Caco-2 (cell line): ENCODE measurements at regions not wholly inside any gene's neighbourhood (a gene's known extent, or its start where the extent isn't known, plus 50 kb on each side); places are given as distances from the start of the nearest gene placed in this dataset.

ENCODE experiments used
- BruUV-seq: library from RNA; stranded (reverse); fragments of 400-500 nt; replicated peaks from 2 replicates; lab custom pipeline; 2021; lab: Mats Ljungman, UMichigan
- CTCF ChIA-PET: fragments of 300-600 bp; sonication (Branson Sonifier 250); formaldehyde crosslinking; loops from one replicate; lab custom pipeline; 2022; ENCODE audit warnings: antibody characterized with exemption; lab: Charles Lee
- POLR2A ChIA-PET: fragments of 300-600 bp; sonication (Branson Sonifier 250); formaldehyde crosslinking; loops from one replicate; lab custom pipeline; 2022; ENCODE audit warnings: antibody characterized with exemption; lab: Charles Lee
- DNase-seq, 2 experiments: peaks; one replicate each; pipeline versions ENCODE4 v3.0.0 to v3.0.0-alpha.2; 2020 to 2022
- H3K27me3 ChIP-seq: replicated peaks from 2 replicates; pipeline ENCODE4 v1.6.0; 2011; ENCODE audit warnings: low read length; ENCODE audit not compliant: control insufficient read depth, insufficient read depth
- H3K36me3 ChIP-seq: 2 replicates; pipeline ENCODE4 v1.5.1; 2011; ENCODE audit warnings: low read length; ENCODE audit not compliant: control insufficient read depth, insufficient read depth
- H3K4me1 ChIP-seq: fragments of 250-450 bp; sonication (Bioruptor Pico); 2 replicates; pipeline ENCODE4 v1.5.1; 2020; ENCODE audit warnings: mild to moderate bottlenecking
- H3K4me3 ChIP-seq: 2 replicates; pipeline ENCODE4 v1.5.1; 2011; ENCODE audit warnings: low read depth, mild to moderate bottlenecking, control low read depth, low read length
- H3K9me3 ChIP-seq: fragments of 250-450 bp; sonication (Bioruptor Pico); 2 replicates; pipeline ENCODE4 v1.5.1; 2020; ENCODE audit warnings: mild to moderate bottlenecking, moderate library complexity
- H3K27ac Mint-ChIP-seq: one replicate; pipeline ENCODE4 v1.8.0; 2022; ENCODE audit warnings: mixed read lengths; ENCODE audit not compliant: unreplicated experiment
- H3K27me3 Mint-ChIP-seq: one replicate; pipeline ENCODE4 v1.8.0; 2022; ENCODE audit warnings: mixed read lengths; ENCODE audit not compliant: insufficient read depth, unreplicated experiment
- H3K36me3 Mint-ChIP-seq: one replicate; pipeline ENCODE4 v1.8.0; 2022; ENCODE audit warnings: mild to moderate bottlenecking, mixed read lengths; ENCODE audit not compliant: insufficient read depth, unreplicated experiment
- H3K4me1 Mint-ChIP-seq: one replicate; pipeline ENCODE4 v1.8.0; 2022; ENCODE audit warnings: low read depth, mixed read lengths; ENCODE audit not compliant: unreplicated experiment
- H3K4me3 Mint-ChIP-seq: one replicate; pipeline ENCODE4 v1.8.0; 2022; ENCODE audit warnings: mild to moderate bottlenecking, moderate library complexity, mixed read lengths; ENCODE audit not compliant: unreplicated experiment
- H3K9me3 Mint-ChIP-seq: one replicate; pipeline ENCODE4 v1.8.0; 2022; ENCODE audit warnings: mixed read lengths; ENCODE audit not compliant: unreplicated experiment
- CTCF ChIP-seq, 2 experiments: fragments of 200-600 bp in 1 of 2; IDR thresholded peaks; 1 replicate in 1 of 2; 2 replicates in 1 of 2; pipeline versions ENCODE4 v1.5.1 to v1.8.0; 2011 to 2022; ENCODE audit warnings: antibody characterized with exemption in 1 of 2, control low read depth in 1 of 2, inconsistent platforms in 1 of 2, low read depth in 1 of 2, low read length in 1 of 2, mild to moderate bottlenecking in 1 of 2, moderate library complexity in 1 of 2; ENCODE audit not compliant: insufficient read depth in 1 of 2, severe bottlenecking in 1 of 2, unreplicated experiment in 1 of 2
- intact Hi-C: fragments of 100-400 bp; cut with micrococcal nuclease; formaldehyde crosslinking; loops from one replicate; pipeline ENCODE4 v1.10.0; 2022; ENCODE audit not compliant: unreplicated experiment

GRCh38 chr13:90902255-90902654 lies 445.2 kb upstream of the MIR17HG start:
- Mint-ChIP-seq H3K9me3 (no peaks in the 10 kb centered on the region), H3K36me3 (no peaks in the 10 kb centered on the region), H3K4me3 (no peak overlapping the region), H3K27ac (no peak overlapping the region), H3K4me1 (no peaks in the 10 kb centered on the region), H3K27me3 (peaks cover 10% of the 10 kb centered on the region)
- BruUV-seq: no TSS peak
- intact Hi-C loops: no loop called here
- no peaks in the 10 kb centered on the region for H3K9me3 ChIP-seq
- H3K4me1 ChIP-seq: no peaks in the 10 kb centered on the region
- POLR2A ChIA-PET: no interaction called here
- H3K27me3 ChIP-seq: no peaks in the 10 kb centered on the region
- no peaks in the 10 kb centered on the region for H3K36me3 ChIP-seq
- H3K4me3 ChIP-seq: no peak overlapping the region
- no peak for DNase-seq
- CTCF ChIA-PET: no interaction called here
- TF ChIP-seq CTCF (IDR thresholded peaks at IDR 0.05; ENCODE audit: insufficient read depth in 1 of 2, low read depth in 1 of 2, low read length in 1 of 2, severe bottlenecking in 1 of 2, unreplicated experiment in 1 of 2): no peak

DNA sequence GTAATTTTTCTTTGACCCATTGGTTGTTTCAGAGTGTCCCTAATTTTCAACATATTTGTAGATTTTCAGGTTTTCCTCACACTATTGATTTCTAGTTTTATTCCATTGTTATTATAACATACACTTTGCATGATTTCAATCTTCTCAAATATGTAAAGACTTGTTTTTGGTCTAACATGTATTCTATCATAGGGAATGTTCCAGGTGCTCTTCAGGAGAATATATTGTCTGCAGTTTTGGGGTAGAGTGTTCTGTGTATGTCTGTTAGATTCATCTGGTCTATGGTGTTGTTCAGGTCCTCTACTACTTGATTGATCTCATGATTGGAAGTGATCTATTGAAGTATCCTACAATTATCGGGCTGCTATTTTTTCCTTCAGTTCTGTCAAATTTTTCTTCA lies 440.9 kb upstream of the MIR17HG start:
- Mint-ChIP-seq H3K9me3 (no peaks in the 10 kb centered on the region), H3K4me3 (no peak overlapping the region), H3K27ac (no peak overlapping the region), H3K27me3 (peaks cover 9% of the 10 kb centered on the region), H3K36me3 (no peaks in the 10 kb centered on the region), H3K4me1 (no peaks in the 10 kb centered on the region)
- CTCF ChIA-PET: no interaction called here
- H3K4me3 ChIP-seq: no peak overlapping the region
- intact Hi-C loops: no loop called here
- no peak for TF ChIP-seq CTCF (IDR thresholded peaks at IDR 0.05; ENCODE audit: insufficient read depth in 1 of 2, low read depth in 1 of 2, low read length in 1 of 2, severe bottlenecking in 1 of 2, unreplicated experiment in 1 of 2)
- H3K27me3 ChIP-seq: no peaks in the 10 kb centered on the region
- no TSS peak for BruUV-seq
- no peaks in the 10 kb centered on the region for H3K9me3 ChIP-seq
- DNase-seq: no peak
- POLR2A ChIA-PET: no interaction called here
- no peaks in the 10 kb centered on the region for H3K36me3 ChIP-seq
- H3K4me1 ChIP-seq: no peaks in the 10 kb centered on the region

GRCh38 chr13:90908792-90909191 lies 438.7 kb upstream of the MIR17HG start:
- Histone ChIP-seq H3K27me3 (no peaks in the 10 kb centered on the region), H3K9me3 (no peaks in the 10 kb centered on the region), H3K36me3 (no peaks in the 10 kb centered on the region), H3K4me1 (no peaks in the 10 kb centered on the region), H3K4me3 (no peak overlapping the region)
- ChIA-PET CTCF (no interaction called here), POLR2A (no interaction called here)
- intact Hi-C loops: no loop called here
- peaks cover 9% of the 10 kb centered on the region for H3K27me3 Mint-ChIP-seq
- no peak for TF ChIP-seq CTCF (IDR thresholded peaks at IDR 0.05; ENCODE audit: insufficient read depth in 1 of 2, low read depth in 1 of 2, low read length in 1 of 2, severe bottlenecking in 1 of 2, unreplicated experiment in 1 of 2)
- H3K27ac Mint-ChIP-seq: no peak overlapping the region
- H3K36me3 Mint-ChIP-seq: no peaks in the 10 kb centered on the region
- no peak overlapping the region for H3K4me3 Mint-ChIP-seq
- H3K9me3 Mint-ChIP-seq: no peaks in the 10 kb centered on the region
- BruUV-seq: no TSS peak
- DNase-seq: no peak
- no peaks in the 10 kb centered on the region for H3K4me1 Mint-ChIP-seq
